ENCODE measurements at regions not wholly inside any gene's neighbourhood (a gene's known extent, or its start where the extent isn't known, plus 50 kb on each side); places are given as distances from the start of the nearest gene placed in this dataset.
A peak's percentile ranks its signal among the peaks of the same experiment; 100 is the strongest.

DNA sequence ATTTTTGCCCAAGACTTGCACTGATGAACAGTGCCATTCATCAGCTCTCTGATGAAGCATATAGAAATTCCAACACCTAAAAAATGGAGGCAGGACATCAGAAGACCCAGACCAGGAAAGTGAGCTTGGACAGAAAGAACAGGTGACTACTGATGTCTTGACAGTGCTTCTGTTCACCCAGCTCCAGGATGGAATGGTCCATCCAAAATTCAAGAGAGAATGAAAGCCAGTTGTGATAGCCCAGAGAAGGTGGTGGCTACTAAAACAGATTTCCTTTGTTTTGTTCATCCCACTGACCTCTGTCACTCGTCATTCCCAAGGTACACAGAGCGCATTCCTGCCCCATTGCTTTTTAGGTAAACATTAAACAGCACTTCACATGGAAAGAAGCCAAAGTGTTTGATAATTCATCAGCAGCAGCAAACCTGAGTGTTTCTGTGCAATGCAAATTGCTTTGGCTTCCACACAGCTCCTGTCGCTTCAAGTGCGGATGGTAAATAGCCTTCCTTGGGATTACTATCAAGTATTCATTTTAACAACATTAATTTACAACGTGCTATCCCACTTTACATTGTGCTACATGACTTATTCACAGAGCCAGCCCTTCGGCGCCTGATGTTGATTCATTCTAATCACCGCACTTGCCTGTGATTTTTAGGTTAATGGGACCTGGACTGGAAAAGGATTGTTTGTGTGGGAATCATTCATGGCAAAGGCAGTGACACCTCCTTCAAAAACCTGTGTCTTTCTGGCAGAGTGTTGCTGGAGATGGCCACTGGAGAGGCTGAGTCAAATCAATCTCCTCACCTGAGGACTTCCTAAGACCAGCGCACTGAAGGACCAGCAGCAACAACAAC, 65.1 kb upstream of the TOX3 start (continued):
- no peak for TF ChIP-seq MZF1 (CRISPR knock-in tag; IDR thresholded peaks at IDR 0.05; ENCODE audit: borderline replicate concordance)
- TF ChIP-seq JARID2 (CRISPR knock-in tag; IDR thresholded peaks at IDR 0.05; ENCODE audit: insufficient replicate concordance), result no peak
- TF ChIP-seq, protein P1, sequence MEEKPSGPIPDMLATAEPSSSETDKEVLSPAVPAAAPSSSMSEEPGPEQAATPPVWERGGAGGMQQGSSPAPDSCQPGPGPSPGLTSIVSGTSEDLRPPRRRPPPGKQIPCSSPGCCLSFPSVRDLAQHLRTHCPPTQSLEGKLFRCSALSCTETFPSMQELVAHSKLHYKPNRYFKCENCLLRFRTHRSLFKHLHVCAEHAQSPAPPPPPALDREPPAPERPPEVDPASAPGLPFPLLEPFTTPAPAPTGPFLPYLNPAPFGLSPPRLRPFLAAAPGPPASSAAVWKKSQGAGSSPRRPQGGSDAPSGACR (CRISPR knock-in tag; IDR thresholded peaks at IDR 0.05), result no peak
- TF ChIP-seq REL (CRISPR knock-in tag; conservative IDR thresholded peaks at IDR 0.05), result no peak
- TF ChIP-seq MAFG (CRISPR knock-in tag; IDR thresholded peaks at IDR 0.05), result no peak
- TF ChIP-seq, protein P2, sequence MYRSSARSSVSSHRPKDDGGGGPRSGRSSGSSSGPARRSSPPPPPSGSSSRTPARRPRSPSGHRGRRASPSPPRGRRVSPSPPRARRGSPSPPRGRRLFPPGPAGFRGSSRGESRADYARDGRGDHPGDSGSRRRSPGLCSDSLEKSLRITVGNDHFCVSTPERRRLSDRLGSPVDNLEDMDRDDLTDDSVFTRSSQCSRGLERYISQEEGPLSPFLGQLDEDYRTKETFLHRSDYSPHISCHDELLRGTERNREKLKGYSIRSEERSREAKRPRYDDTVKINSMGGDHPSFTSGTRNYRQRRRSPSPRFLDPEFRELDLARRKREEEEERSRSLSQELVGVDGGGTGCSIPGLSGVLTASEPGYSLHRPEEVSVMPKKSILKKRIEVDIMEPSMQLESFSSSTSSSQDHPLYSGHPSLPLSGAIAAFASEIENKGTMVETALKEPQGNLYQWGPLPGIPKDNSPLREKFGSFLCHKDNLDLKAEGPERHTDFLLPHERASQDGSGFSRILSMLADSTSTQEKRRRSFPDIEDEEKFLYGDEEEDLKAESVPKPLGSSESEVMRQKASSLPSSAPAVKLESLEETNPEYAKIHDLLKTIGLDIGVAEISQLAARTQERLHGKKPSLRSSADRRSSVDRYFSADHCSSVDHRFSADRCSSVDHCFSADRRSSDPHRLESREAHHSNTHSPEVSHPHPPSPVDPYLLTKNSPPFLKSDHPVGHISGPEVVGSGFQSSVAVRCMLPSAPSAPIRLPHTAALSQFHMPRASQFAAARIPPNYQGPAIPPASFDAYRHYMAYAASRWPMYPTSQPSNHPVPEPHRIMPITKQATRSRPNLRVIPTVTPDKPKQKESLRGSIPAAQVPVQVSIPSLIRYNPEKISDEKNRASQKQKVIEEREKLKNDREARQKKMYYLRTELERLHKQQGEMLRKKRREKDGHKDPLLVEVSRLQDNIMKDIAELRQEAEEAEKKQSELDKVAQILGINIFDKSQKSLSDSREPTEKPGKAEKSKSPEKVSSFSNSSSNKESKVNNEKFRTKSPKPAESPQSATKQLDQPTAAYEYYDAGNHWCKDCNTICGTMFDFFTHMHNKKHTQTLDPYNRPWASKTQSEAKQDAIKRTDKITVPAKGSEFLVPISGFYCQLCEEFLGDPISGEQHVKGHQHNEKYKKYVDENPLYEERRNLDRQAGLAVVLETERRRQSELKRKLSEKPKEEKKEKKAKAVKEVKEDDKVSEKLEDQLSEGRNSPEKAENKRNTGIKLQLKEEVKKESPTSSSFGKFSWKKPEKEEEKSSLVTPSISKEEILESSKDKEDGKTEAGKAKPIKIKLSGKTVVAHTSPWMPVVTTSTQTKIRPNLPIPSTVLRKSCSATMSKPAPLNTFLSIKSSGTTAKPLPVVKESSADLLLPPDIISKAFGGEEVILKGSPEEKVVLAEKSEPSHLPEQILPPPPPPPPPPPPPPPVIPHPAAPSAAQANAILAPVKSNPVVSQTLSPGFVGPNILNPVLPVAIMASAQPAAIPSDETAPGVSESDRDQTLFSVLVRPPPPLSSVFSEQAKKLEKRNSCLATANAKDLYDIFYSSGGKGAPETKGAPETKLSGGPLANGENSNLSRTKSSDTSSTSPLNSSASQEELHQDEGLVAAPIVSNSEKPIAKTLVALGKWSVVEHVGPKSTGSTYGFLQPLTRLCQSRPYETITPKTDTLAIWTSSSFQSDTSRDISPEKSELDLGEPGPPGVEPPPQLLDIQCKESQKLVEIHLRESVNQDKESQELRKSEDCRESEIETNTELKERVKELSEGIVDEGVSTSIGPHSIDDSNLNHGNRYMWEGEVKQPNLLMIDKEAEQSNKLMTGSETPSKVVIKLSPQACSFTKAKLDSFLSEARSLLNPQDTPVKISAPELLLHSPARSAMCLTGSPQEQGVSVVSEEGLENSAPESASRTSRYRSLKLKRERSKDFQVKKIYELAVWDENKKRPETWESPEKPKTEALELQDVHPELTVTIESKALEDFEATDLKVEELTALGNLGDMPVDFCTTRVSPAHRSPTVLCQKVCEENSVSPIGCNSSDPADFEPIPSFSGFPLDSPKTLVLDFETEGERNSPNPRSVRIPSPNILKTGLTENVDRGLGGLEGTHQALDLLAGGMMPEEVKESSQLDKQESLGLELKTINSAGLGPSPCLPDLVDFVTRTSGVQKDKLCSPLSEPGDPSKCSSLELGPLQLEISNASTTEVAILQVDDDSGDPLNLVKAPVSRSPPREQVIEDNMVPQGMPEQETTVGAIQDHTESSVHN (CRISPR knock-in tag; IDR thresholded peaks at IDR 0.05), result no peak
- peak; percentile 97 for TF ChIP-seq SAP130 (CRISPR knock-in tag; IDR thresholded peaks at IDR 0.05; ENCODE audit: low read depth)
- peak; percentile 79; the same call in 1 of the 2 replicates for TF ChIP-seq GATA4 (IDR thresholded peaks at IDR 0.05; ENCODE audit: borderline replicate concordance, low read depth)
- TF ChIP-seq ZNF7 (CRISPR knock-in tag; IDR thresholded peaks at IDR 0.05), result peak; percentile 35; the same call in 1 of the 2 replicates
- TF ChIP-seq, protein P3, sequence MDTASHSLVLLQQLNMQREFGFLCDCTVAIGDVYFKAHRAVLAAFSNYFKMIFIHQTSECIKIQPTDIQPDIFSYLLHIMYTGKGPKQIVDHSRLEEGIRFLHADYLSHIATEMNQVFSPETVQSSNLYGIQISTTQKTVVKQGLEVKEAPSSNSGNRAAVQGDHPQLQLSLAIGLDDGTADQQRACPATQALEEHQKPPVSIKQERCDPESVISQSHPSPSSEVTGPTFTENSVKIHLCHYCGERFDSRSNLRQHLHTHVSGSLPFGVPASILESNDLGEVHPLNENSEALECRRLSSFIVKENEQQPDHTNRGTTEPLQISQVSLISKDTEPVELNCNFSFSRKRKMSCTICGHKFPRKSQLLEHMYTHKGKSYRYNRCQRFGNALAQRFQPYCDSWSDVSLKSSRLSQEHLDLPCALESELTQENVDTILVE (CRISPR knock-in tag; IDR thresholded peaks at IDR 0.05), result peak; percentile 81
- no peak for TF ChIP-seq SATB2 (CRISPR knock-in tag; IDR thresholded peaks at IDR 0.05)
- TF ChIP-seq ZNF850 (CRISPR knock-in tag; conservative IDR thresholded peaks at IDR 0.05), result no peak
- peak; percentile 69 for TF ChIP-seq CREB1 (IDR thresholded peaks at IDR 0.05)
- TF ChIP-seq CREB1 (CRISPR knock-in tag; IDR thresholded peaks at IDR 0.05), result peak; percentile 91
- no peak for TF ChIP-seq YY1 (IDR thresholded peaks at IDR 0.05; ENCODE audit: insufficient read depth, insufficient replicate concordance, low read depth, low read length)
- peak; percentile 96 for TF ChIP-seq NCOA2 (CRISPR knock-in tag; IDR thresholded peaks at IDR 0.05)
- 0 out of 2 replicates have a peak, but pooled peaks have one; percentile 85 for TF ChIP-seq CC2D1A (CRISPR knock-in tag; IDR thresholded peaks at IDR 0.05)
- TF ChIP-seq, protein P4, sequence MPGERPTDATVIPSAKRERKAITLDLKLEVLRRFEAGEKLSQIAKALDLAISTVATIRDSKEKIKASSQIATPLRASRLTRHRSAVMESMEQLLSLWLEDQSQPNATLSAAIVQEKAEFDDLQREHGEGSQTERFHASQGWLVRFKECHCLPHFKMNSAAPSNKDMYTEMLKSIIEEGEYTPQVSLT (CRISPR knock-in tag; IDR thresholded peaks at IDR 0.05; ENCODE audit: borderline replicate concordance, low read depth), result no peak
- no peak for TF ChIP-seq ARID2 (CRISPR knock-in tag; IDR thresholded peaks at IDR 0.05; ENCODE audit: borderline replicate concordance)
- TF ChIP-seq NR2F1 (CRISPR knock-in tag; IDR thresholded peaks at IDR 0.05), result peak; percentile 93 to 95
